ENCODE measurements at regions not wholly inside any gene's neighbourhood (a gene's known extent, or its start where the extent isn't known, plus 50 kb on each side); places are given as distances from the start of the nearest gene placed in this dataset.

- H3K4me3 ChIP-seq (ENCODE audit: low read depth, low read length) = no peak overlapping the region
- no peak for DNase-seq (ENCODE audit: low read depth)
- TF ChIP-seq, protein P1, sequence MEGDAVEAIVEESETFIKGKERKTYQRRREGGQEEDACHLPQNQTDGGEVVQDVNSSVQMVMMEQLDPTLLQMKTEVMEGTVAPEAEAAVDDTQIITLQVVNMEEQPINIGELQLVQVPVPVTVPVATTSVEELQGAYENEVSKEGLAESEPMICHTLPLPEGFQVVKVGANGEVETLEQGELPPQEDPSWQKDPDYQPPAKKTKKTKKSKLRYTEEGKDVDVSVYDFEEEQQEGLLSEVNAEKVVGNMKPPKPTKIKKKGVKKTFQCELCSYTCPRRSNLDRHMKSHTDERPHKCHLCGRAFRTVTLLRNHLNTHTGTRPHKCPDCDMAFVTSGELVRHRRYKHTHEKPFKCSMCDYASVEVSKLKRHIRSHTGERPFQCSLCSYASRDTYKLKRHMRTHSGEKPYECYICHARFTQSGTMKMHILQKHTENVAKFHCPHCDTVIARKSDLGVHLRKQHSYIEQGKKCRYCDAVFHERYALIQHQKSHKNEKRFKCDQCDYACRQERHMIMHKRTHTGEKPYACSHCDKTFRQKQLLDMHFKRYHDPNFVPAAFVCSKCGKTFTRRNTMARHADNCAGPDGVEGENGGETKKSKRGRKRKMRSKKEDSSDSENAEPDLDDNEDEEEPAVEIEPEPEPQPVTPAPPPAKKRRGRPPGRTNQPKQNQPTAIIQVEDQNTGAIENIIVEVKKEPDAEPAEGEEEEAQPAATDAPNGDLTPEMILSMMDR (conservative IDR thresholded peaks at IDR 0.05; ENCODE audit: low read depth, low read length) = no peak
These were observed 111.7 kb upstream of the PLXNA4 start for GRCh38 chr7:132687981-132688383.

DNA sequence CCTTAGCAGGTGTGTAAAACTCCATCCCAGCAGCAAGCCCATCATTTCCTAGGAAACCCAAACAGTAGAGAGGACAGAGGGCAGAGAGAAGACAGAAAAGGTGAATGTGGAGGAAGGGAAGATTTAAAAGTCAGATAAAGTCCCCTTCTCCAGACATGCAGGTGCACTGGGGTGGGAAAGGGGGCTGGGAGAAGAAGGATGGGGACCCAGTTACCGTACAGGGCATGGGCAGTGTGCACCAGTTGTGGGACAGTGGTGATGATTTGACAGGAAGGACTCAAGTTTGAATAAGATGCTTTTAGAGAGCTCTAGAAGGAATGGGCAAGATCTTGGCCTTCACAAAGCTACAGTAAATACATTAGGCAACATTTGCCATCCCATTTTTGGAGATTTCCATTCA lies 110.7 kb upstream of the PLXNA4 start:
- no peak for DNase-seq (ENCODE audit: low read depth)
- TF ChIP-seq, protein P1 (conservative IDR thresholded peaks at IDR 0.05; ENCODE audit: low read depth, low read length) = no peak
- no peak overlapping the region for H3K4me3 ChIP-seq (ENCODE audit: low read depth, low read length)

- TF ChIP-seq, protein P1 (conservative IDR thresholded peaks at IDR 0.05; ENCODE audit: low read depth, low read length) = no peak
- no peak overlapping the region for H3K4me3 ChIP-seq (ENCODE audit: low read depth, low read length)
- DNase-seq (ENCODE audit: low read depth) = no peak
These were observed 109.0 kb upstream of the PLXNA4 start for GRCh38 chr7:132685277-132685676.

DNA sequence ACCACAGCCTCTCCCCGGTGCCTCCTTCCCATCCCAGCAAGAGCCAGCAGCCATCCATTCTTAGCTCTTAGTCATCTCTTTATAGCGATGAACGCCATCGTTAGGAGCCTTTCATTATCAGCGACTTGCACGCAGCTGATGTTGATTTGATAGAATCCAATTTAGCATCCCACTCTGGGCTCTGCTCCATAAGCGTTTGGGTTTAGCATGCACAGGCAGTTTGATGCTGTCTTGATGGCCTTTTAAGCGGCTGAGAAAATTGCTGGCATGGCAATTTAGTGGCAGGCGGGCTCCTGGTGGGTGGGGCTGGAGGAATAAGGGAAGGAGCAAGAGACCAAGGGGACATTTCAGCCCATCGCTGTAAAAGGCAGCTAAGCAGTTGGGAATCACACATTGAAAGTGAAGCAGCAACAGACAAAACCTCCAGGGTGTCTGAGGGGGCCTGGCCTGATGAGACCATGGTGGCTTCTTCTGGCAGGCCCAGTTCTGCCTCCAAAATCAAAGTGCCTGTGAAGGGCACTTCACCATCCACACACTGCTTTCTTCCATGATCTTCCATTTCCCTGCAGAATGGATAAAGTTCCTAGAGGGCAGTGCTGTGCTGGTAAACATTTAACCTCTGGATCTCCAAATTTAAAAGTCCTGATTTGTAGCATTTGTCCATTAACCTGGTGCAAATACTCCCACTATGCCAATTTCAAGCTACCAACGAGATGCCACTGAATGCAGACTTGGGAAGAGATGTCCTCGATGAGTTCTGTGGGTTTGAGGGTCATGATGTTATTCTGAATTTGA lies 107.8 kb upstream of the PLXNA4 start:
- H3K4me3 ChIP-seq (ENCODE audit: low read depth, low read length) = no peak overlapping the region
- DNase-seq (ENCODE audit: low read depth) = no peak
- TF ChIP-seq, protein P1 (conservative IDR thresholded peaks at IDR 0.05; ENCODE audit: low read depth, low read length) = peak; percentile 26

- DNase-seq (ENCODE audit: low read depth) = no peak
- no peak overlapping the region for H3K4me3 ChIP-seq (ENCODE audit: low read depth, low read length)
- TF ChIP-seq, protein P1 (conservative IDR thresholded peaks at IDR 0.05; ENCODE audit: low read depth, low read length) = no peak
These were observed 105.7 kb upstream of the PLXNA4 start for GRCh38 chr7:132681951-132682350.

GRCh38 chr7:132680590-132680989 lies 104.3 kb upstream of the PLXNA4 start:
- TF ChIP-seq, protein P1 (conservative IDR thresholded peaks at IDR 0.05; ENCODE audit: low read depth, low read length) = no peak
- H3K4me3 ChIP-seq (ENCODE audit: low read depth, low read length) = no peak overlapping the region
- no peak for DNase-seq (ENCODE audit: low read depth)

DNA sequence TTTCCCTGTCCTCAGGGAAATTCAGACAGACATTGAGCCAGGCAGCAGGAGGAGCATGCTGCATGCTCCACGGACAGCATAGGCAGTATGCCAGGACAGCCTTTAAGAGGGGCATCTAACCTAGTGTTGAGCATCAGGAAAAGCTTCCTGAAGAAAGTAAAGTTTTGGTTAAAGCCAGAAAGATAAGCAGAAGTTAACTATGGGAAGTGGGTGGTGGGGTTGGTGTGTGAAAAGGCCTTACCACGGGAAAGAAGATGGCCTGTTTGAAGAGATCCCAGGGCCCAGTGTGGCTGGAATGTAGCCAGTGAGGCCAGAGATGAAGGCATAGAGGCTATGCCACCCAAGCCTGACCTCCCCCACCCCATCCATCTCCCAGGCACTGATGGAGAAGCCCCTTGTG lies 102.4 kb upstream of the PLXNA4 start:
- no peak overlapping the region for H3K4me3 ChIP-seq (ENCODE audit: low read depth, low read length)
- TF ChIP-seq, protein P1 (conservative IDR thresholded peaks at IDR 0.05; ENCODE audit: low read depth, low read length) = no peak
- DNase-seq (ENCODE audit: low read depth) = no peak
